Suprapubic skin (tissue), 3 donors: ENCODE measurements at regions not wholly inside any gene's neighbourhood (a gene's known extent, or its start where the extent isn't known, plus 50 kb on each side); places are given as distances from the start of the nearest gene placed in this dataset.

Experiments
- POLR2AphosphoS5 ChIP-seq, 3 donors: sonication (generic); formaldehyde crosslinking; IDR thresholded peaks; one replicate each; pipeline ENCODE4 v1.6.1; 2017; ENCODE audit warnings: antibody characterized with exemption in 3 of 3
- TF ChIP-seq, protein P1 (sequence below), 2 donors: fragments of 200-600 bp in 1 of 2; fragments of 450-650 bp in 1 of 2; sonication (generic) in 1 of 2; IDR thresholded peaks; one replicate each; pipeline ENCODE4 v1.5.1; 2016 to 2019; ENCODE audit warnings: antibody characterized with exemption in 2 of 2, mild to moderate bottlenecking in 1 of 2, moderate library complexity in 1 of 2

DNA sequence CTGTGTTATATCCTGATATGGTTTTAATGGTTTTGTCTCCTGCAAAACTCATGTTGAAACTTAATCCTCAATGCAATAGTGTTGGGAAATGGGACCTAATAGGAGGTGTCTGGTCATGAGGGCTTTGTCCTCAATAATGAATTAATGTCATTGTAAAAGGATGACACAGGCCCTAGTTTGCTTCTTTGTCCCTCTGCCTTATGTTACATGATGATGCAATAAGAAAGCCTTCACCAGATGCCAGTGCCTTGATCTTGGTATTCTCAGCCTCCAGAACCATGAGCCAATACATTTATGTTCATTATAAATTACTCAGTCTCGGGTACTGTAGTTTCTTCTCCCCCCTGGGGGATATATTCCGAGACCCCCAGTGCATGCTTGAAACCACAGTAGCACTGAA, 1247.4 kb upstream of the SORCS1 start:
- no peak for TF ChIP-seq POLR2AphosphoS5 (IDR thresholded peaks at IDR 0.05)
- TF ChIP-seq, protein P1, sequence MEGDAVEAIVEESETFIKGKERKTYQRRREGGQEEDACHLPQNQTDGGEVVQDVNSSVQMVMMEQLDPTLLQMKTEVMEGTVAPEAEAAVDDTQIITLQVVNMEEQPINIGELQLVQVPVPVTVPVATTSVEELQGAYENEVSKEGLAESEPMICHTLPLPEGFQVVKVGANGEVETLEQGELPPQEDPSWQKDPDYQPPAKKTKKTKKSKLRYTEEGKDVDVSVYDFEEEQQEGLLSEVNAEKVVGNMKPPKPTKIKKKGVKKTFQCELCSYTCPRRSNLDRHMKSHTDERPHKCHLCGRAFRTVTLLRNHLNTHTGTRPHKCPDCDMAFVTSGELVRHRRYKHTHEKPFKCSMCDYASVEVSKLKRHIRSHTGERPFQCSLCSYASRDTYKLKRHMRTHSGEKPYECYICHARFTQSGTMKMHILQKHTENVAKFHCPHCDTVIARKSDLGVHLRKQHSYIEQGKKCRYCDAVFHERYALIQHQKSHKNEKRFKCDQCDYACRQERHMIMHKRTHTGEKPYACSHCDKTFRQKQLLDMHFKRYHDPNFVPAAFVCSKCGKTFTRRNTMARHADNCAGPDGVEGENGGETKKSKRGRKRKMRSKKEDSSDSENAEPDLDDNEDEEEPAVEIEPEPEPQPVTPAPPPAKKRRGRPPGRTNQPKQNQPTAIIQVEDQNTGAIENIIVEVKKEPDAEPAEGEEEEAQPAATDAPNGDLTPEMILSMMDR (IDR thresholded peaks at IDR 0.05): no peak
